ENCODE measurements at regions not wholly inside any gene's neighbourhood (a gene's known extent, or its start where the extent isn't known, plus 50 kb on each side); places are given as distances from the start of the nearest gene placed in this dataset.

DNA sequence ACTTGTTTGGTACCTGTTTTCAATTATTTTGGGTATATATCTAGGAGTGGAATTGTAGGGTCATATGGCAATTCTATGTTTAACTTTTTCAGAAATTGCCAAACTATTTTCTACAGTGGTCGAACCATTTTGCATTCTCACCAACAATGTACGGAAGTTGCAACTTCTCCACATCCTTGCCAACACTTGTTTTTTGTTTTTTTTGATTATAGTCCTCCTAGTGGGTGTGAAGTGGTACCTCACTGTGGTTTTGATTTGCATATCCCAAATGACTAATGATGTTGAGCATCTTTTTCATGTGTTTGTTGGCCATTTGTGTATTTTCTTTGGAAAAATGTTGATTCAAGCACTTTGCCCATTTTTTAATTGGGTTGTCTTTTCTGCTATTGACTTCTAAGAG, 122.1 kb downstream of the RPS24 start:
- peak; percentile 31; the same call in 1 of the 2 replicates for TF ChIP-seq CTCF (conservative IDR thresholded peaks at IDR 0.05)
- TF ChIP-seq EZH2 (IDR thresholded peaks at IDR 0.05; ENCODE audit: low read depth), result no peak

Measured in PC-9 (cell line).